AG09309 (cell line): ENCODE measurements at regions not wholly inside any gene's neighbourhood (a gene's known extent, or its start where the extent isn't known, plus 50 kb on each side); places are given as distances from the start of the nearest gene placed in this dataset.

Experiments used
- DNase-seq: peaks from one replicate; pipeline ENCODE4 v3.0.0-alpha.2; 2010; ENCODE audit warnings: low read depth
- H3K4me3 ChIP-seq: 2 replicates; pipeline ENCODE4 v1.5.1; 2011; ENCODE audit warnings: mild to moderate bottlenecking, low read depth, low read length, moderate library complexity; ENCODE audit not compliant: control insufficient read depth
- TF ChIP-seq, protein P1 (sequence below): IDR thresholded peaks from 2 replicates; pipeline ENCODE4 v1.5.1; 2011; ENCODE audit warnings: mild to moderate bottlenecking, low read depth, low read length, inconsistent platforms; ENCODE audit not compliant: insufficient read depth, control insufficient read depth; ENCODE audit errors: missing control alignments

DNA sequence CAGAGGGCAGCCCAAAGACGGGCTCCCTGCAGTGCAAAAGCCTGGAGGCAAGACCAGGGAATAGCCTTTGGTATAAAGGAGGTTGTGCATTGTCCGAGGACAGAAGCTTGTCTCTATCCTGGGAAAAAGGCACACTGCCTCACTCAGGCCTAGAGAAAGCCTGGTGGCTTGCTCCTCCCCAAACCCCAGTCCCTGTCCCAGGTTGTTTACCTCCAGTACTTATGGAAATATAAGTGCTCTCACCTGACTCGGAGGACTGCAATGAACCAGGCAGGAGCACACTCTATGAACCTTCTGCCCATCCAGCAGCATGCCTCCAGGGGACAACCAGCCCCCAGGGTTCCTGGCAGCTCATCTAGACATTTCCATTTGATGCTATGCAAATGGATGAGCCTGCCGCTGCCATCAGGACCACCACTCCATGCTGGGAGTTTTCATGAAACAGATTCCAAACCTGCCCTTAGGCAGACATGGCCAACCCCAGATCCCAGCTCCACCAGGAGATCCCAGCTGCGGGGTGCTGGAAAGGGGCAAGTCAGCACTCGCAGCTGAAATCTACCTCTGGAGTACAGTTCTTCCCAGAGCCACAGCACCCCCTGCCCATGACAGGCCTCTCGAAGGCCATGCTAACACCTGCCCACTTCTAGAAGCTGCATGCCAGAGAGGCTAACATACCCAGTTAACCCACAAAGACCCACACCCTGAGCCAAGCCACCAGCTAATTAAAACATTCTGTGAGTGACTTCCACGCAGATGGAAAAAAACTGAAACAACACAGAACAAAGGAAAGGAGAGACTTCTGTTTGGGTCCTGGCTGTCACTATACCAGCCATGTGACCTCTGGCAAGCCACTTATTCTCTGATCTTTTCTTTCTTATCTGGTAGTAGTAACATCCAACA lies 101.7 kb downstream of the TTC32 start:
- DNase-seq = no peak
- no peak overlapping the region for H3K4me3 ChIP-seq
- TF ChIP-seq, protein P1, sequence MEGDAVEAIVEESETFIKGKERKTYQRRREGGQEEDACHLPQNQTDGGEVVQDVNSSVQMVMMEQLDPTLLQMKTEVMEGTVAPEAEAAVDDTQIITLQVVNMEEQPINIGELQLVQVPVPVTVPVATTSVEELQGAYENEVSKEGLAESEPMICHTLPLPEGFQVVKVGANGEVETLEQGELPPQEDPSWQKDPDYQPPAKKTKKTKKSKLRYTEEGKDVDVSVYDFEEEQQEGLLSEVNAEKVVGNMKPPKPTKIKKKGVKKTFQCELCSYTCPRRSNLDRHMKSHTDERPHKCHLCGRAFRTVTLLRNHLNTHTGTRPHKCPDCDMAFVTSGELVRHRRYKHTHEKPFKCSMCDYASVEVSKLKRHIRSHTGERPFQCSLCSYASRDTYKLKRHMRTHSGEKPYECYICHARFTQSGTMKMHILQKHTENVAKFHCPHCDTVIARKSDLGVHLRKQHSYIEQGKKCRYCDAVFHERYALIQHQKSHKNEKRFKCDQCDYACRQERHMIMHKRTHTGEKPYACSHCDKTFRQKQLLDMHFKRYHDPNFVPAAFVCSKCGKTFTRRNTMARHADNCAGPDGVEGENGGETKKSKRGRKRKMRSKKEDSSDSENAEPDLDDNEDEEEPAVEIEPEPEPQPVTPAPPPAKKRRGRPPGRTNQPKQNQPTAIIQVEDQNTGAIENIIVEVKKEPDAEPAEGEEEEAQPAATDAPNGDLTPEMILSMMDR = no peak

DNA sequence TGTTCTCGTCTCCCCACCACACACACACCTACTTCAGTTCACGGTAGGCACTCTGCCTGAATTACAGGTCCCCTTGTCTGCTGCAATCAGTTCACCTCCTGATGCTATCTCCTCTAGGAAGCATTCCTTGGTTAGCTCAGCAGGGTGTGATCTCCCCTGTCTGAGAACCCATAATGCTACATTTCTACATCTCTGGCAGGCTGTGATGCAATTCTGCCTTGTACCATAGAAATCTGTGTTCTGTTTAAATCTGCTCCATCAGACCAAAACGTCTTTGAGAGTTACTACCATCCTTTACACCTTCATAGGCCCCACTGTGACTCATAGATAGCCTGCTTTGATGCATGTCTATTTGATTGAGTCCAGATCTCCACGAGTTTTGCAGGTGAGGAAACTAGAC lies 103.9 kb downstream of the TTC32 start:
- no peak for DNase-seq
- TF ChIP-seq, protein P1 = no peak
- H3K4me3 ChIP-seq = no peak overlapping the region

DNA sequence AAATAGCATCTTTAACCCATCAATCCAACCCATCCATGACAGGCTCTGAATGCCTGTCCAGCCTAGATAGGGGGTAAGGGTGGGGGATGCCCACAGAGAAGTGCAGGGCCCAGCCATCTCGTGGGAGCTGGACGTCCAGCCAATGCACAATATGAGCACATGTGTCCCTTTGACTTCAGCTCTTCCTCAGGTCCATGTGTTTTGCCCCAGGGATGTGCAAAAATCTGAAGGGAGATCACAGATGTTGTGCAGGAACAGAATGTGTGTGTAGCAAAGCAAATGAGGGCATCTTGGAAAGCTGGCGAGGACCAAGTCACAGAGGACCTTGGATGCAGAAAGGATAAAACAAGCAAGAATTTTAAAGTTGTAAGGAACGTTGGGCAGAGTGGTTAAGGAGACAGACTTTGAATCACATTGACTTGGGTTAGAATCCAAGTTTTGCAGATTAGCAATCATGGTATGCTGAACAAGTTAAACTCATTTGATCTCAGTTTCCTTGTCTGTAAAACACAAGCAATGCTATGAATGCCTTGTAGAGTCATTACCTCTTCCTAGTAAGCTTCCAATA lies 104.5 kb downstream of the TTC32 start:
- TF ChIP-seq, protein P1 = no peak
- no peak for DNase-seq
- no peak overlapping the region for H3K4me3 ChIP-seq

DNA sequence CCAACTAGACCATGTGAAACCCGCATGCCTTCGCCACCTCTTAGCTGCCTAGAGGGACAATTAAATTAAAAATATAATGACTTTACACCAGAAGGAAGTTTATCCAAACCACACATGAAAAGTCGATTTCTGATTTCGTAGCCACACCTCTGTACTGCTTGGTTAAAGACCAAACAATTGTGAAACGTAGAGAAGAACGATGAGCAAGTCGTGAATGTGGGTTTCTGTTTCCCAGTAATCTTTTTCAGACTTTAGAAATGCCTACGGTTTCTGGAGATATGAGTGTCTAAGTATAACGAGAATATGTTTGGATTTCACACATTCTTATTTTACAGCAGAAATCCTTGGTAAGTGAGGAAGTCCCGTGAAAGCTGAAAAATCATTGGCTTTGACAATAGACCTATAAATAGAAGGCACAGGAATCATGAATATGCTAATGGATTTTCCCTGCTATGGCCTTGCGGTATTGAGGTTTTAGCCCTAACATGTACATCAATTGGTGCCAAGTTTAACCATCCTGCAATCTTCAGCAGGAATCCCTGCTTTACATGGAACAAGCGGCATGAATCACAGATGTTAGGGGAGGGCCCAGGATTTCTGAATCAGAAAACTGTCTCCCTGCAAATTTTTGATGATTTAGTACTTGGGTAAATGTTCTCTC lies 105.6 kb downstream of the TTC32 start:
- TF ChIP-seq, protein P1 = no peak
- H3K4me3 ChIP-seq = no peak overlapping the region
- DNase-seq = peak; percentile 94

DNA sequence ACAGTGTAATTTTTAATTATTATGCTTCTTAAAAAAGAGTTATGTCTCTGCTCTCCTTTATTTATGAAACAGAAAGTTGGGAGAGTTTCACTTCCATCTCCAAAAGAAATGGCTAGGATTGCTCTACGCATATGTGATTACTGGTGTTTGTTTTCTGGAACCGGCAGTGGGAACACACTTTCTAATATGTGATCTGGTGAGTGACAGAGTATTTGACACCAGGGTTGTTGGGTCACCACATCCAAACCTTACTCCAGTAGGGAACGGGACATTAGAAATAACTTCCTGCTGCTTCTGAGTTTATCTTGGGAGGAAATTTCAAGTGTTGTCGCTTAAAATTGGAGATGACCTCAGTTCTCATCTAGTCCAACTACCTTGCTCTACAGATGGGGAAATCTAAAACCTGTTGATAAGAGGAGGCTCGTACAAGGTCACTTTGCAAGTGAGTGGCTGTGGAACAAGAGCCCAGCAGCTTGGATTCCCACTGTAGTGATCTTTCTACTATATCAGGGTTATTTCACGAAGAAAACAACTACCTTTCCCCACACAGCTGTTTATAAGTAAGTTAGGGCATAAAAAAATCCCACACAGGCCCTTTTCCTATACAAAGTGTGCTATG lies 108.5 kb downstream of the TTC32 start:
- no peak overlapping the region for H3K4me3 ChIP-seq
- TF ChIP-seq, protein P1 = no peak
- no peak for DNase-seq

DNA sequence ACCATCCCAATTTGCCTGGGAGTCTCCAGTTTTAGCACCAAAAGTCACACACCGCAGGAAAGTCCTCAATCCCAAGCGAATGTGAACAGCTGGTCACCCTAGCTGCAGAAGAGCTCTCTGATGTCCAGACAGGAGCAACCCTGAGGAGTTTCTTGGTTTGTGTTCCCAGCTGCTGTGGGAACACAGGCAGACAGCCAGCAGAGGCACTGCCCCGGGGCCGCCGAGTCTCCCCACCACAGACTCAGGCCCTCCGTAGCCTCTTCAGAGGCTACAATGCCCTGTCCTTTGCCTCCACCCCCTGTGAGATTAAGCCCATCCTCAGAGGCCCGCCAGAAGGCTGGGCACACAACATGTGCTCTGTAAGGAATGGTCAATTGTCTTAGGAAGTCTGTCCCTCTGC lies 111.5 kb downstream of the TTC32 start:
- DNase-seq = no peak
- TF ChIP-seq, protein P1 = no peak
- H3K4me3 ChIP-seq = no peak overlapping the region
